ENCODE measurements at regions not wholly inside any gene's neighbourhood (a gene's known extent, or its start where the extent isn't known, plus 50 kb on each side); places are given as distances from the start of the nearest gene placed in this dataset.

DNA sequence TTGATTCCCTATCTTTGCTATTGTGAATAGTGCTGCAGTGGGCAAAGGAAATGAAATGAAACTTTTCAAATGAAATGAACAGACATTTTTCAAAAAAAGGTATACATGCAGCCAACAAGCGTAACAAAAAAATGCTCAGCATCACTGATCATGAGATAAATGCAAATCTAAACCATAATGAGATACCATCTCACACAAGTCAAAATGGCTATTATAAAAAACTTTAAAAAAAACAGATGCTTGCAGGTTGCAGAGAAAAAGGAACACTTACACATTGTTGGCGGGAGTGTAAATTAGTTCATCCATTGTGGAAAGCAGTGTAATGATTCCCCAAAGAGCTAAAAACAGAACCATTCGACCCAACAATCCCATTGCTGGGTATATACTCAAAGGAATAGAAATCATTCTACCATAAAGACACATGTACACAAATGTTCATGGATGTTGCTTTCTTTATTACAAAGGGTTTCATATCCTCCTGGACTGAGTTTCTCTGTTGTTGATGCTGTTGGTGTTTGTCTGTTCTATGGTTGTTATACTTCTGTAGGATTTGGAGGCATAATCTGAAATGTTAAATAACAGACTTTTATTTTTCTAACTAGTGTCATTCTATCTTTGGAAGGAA lies 99.3 kb upstream of the SOX9 start:
- Histone ChIP-seq H3K27me3 (peaks cover 6% of the 10 kb centered on the region), H3K27ac (no peak overlapping the region), H3K36me3 (no peaks in the 10 kb centered on the region), H3K4me3 (no peak overlapping the region), H3K9me3 (no peaks in the 10 kb centered on the region), H3K4me1 (no peaks in the 10 kb centered on the region)
- WGBS = 91% methylated on average over 3 of the region's 3 CpGs
- TF ChIP-seq EP300 (IDR thresholded peaks at IDR 0.05) = no peak
- TF ChIP-seq POLR2AphosphoS5 (IDR thresholded peaks at IDR 0.05) = no peak
- TF ChIP-seq, protein P1, sequence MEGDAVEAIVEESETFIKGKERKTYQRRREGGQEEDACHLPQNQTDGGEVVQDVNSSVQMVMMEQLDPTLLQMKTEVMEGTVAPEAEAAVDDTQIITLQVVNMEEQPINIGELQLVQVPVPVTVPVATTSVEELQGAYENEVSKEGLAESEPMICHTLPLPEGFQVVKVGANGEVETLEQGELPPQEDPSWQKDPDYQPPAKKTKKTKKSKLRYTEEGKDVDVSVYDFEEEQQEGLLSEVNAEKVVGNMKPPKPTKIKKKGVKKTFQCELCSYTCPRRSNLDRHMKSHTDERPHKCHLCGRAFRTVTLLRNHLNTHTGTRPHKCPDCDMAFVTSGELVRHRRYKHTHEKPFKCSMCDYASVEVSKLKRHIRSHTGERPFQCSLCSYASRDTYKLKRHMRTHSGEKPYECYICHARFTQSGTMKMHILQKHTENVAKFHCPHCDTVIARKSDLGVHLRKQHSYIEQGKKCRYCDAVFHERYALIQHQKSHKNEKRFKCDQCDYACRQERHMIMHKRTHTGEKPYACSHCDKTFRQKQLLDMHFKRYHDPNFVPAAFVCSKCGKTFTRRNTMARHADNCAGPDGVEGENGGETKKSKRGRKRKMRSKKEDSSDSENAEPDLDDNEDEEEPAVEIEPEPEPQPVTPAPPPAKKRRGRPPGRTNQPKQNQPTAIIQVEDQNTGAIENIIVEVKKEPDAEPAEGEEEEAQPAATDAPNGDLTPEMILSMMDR (IDR thresholded peaks at IDR 0.05) = no peak
- TF ChIP-seq POLR2A (IDR thresholded peaks at IDR 0.05) = no peak
- no peak for DNase-seq (ENCODE audit: low spot score in 2 of 2)

DNA sequence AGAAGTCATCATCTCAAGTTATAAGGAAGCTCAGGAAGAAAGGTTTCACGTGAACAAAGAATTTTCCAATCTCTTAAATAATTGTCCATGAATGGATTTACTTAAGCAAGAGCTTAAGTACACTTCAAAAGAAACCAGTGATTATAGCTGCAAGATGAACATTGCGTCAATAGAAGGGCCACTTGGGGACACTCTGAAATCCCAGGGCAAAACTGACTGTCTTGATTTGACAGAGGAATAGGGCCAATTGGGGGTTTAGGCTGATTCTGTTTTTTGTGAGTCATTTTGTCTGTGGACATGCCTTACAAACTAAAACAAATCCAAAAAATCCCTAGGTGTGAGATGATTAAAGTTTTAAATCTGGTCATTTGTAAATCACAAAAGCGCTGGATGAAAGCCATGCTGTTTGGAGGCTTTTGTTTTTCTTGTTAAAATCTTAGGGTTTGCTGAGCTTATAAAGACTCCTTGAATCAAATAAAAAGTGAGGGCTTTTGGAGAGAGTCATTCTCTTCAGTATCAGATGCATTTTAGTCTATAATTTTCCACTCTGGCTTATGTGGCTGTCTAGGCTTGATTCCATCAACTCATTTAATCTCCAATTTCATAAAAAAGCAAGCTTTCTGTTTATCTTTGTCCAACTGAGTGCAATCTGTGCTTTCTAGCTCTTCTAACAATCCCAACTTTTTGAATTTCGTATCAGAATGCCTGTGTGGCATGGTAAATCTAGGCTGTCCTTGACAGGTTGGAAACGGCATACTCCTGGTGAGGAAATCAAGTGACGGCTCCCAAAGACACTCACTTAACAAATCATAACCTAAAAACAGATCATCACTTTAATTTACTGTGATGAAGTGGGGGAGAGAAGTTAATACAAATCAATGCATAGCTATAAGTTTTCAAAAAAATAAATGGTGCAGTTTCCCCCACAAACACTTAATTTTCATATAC lies 98.2 kb upstream of the SOX9 start:
- Histone ChIP-seq H3K27me3 (peaks cover 15% of the 10 kb centered on the region), H3K4me1 (no peaks in the 10 kb centered on the region), H3K9me3 (no peaks in the 10 kb centered on the region), H3K27ac (no peak overlapping the region), H3K36me3 (no peaks in the 10 kb centered on the region), H3K4me3 (no peak overlapping the region)
- TF ChIP-seq EP300 (IDR thresholded peaks at IDR 0.05) = no peak
- no peak for TF ChIP-seq POLR2A (IDR thresholded peaks at IDR 0.05)
- TF ChIP-seq, protein P1 (IDR thresholded peaks at IDR 0.05) = no peak
- no peak for TF ChIP-seq POLR2AphosphoS5 (IDR thresholded peaks at IDR 0.05)
- 77% methylated on average over 6 of the region's 6 CpGs for WGBS
- no peak for DNase-seq (ENCODE audit: low spot score in 2 of 2)

DNA sequence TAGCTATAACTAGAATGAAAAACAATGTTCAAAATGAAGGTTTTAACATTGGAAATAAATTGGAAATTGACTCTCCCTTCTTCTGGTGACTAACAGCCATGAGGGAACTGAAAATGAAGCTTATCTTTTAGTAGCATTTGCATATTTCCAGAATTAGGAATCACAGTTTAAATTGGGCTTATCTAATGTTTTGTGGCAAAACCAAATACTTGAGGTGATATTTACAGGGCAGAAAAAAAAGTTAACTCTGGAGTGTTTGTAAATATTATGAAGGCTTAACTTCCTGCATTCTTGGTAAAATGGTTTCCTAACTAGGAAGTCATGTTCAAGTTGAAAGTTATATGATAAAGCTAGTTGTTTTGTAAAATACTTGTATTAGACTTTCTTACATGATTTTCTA lies 96.4 kb upstream of the SOX9 start:
- H3K27me3 ChIP-seq = peaks cover 15% of the 10 kb centered on the region
- no peaks in the 10 kb centered on the region for H3K36me3 ChIP-seq
- H3K9me3 ChIP-seq = no peaks in the 10 kb centered on the region
- DNase-seq (ENCODE audit: low spot score in 2 of 2) = no peak
- TF ChIP-seq, protein P1 (IDR thresholded peaks at IDR 0.05) = no peak
- no peak for TF ChIP-seq POLR2A (IDR thresholded peaks at IDR 0.05)
- no peak for TF ChIP-seq POLR2AphosphoS5 (IDR thresholded peaks at IDR 0.05)
- TF ChIP-seq EP300 (IDR thresholded peaks at IDR 0.05) = no peak
- H3K4me1 ChIP-seq = no peaks in the 10 kb centered on the region
- H3K27ac ChIP-seq = no peak overlapping the region
- no peak overlapping the region for H3K4me3 ChIP-seq

GRCh38 chr17:72025113-72025512 lies 95.7 kb upstream of the SOX9 start:
- WGBS = 56% methylated on average over 5 of the region's 5 CpGs

More at GRCh38 chr17:72025113-72025512, 95.7 kb upstream of the SOX9 start:
- Histone ChIP-seq H3K9me3 (no peaks in the 10 kb centered on the region), H3K27me3 (peaks cover 15% of the 10 kb centered on the region), H3K4me3 (no peak overlapping the region), H3K4me1 (peaks cover 5% of the 10 kb centered on the region), H3K27ac (no peak overlapping the region), H3K36me3 (no peaks in the 10 kb centered on the region)
- TF ChIP-seq POLR2A (IDR thresholded peaks at IDR 0.05) = no peak
- no peak for TF ChIP-seq EP300 (IDR thresholded peaks at IDR 0.05)
- TF ChIP-seq, protein P1 (IDR thresholded peaks at IDR 0.05) = no peak
- TF ChIP-seq POLR2AphosphoS5 (IDR thresholded peaks at IDR 0.05) = no peak
- DNase-seq (ENCODE audit: low spot score in 2 of 2) = no peak
